Myocyte (in vitro differentiated cells): ENCODE measurements at regions not wholly inside any gene's neighbourhood (a gene's known extent, or its start where the extent isn't known, plus 50 kb on each side); places are given as distances from the start of the nearest gene placed in this dataset.

Experiments
- DNase-seq: peaks from one replicate; pipeline ENCODE4 v3.0.0-alpha.2; 2012; ENCODE audit warnings: low read depth

- DNase-seq, result no peak
These were observed 200.3 kb upstream of the UMPS start for GRCh38 chr3:124529826-124530571.

- no peak for DNase-seq
These were observed 199.3 kb upstream of the UMPS start for GRCh38 chr3:124530916-124531315.

- no peak for DNase-seq
These were observed 198.2 kb upstream of the UMPS start for GRCh38 chr3:124532071-124532470.

GRCh38 chr3:124535306-124535705, 194.9 kb upstream of the UMPS start:
- no peak for DNase-seq

- DNase-seq, result no peak
These were observed 189.6 kb upstream of the UMPS start for GRCh38 chr3:124540550-124541211.

- DNase-seq, result no peak
These were observed 187.9 kb upstream of the UMPS start for GRCh38 chr3:124542214-124542869.

GRCh38 chr3:124545891-124546290, 184.4 kb upstream of the UMPS start:
- no peak for DNase-seq

- DNase-seq, result no peak
These were observed 178.0 kb upstream of the UMPS start for GRCh38 chr3:124552224-124552623.

GRCh38 chr3:124553178-124553577, 177.1 kb upstream of the UMPS start:
- DNase-seq, result no peak

- no peak for DNase-seq
These were observed 173.6 kb upstream of the UMPS start for GRCh38 chr3:124556636-124557035.

- DNase-seq, result no peak
These were observed 172.6 kb upstream of the UMPS start for GRCh38 chr3:124557433-124558232.

- peak; percentile 85 for DNase-seq
These were observed 171.0 kb upstream of the UMPS start for GRCh38 chr3:124558991-124559845.

GRCh38 chr3:124559846-124560574, 170.2 kb upstream of the UMPS start:
- peak; percentile 79 for DNase-seq

- DNase-seq, result no peak
These were observed 169.5 kb upstream of the UMPS start for GRCh38 chr3:124560666-124561215.

GRCh38 chr3:124562769-124563168, 167.5 kb upstream of the UMPS start:
- no peak for DNase-seq

- DNase-seq, result no peak
These were observed 166.9 kb upstream of the UMPS start for GRCh38 chr3:124563376-124563775.

GRCh38 chr3:124565013-124565412, 165.2 kb upstream of the UMPS start:
- peak; percentile 88 for DNase-seq

- no peak for DNase-seq
These were observed 164.7 kb upstream of the UMPS start for GRCh38 chr3:124565551-124565950.

GRCh38 chr3:124566701-124567100, 163.6 kb upstream of the UMPS start:
- DNase-seq, result no peak

- DNase-seq, result peak; percentile 21
These were observed 163.1 kb upstream of the UMPS start for GRCh38 chr3:124567179-124567578.
